NCI-H2107 treated with DMSO at 0.1 percent for 48 hours (cell line): ENCODE measurements at regions not wholly inside any gene's neighbourhood (a gene's known extent, or its start where the extent isn't known, plus 50 kb on each side); places are given as distances from the start of the nearest gene placed in this dataset.

ENCODE experiments used
- DNase-seq: peaks from one replicate; lab custom pipeline; 2025; ENCODE audit not compliant: unreplicated experiment; lab: John Stamatoyannopoulos, UW

- DNase-seq = no peak
Observed at GRCh38 chr5:3654515-3654914, 58.9 kb downstream of the IRX1 start.

- no peak for DNase-seq
Observed at GRCh38 chr5:3656803-3657202, 61.2 kb downstream of the IRX1 start.

GRCh38 chr5:3657364-3658022 lies 61.9 kb downstream of the IRX1 start:
- no peak for DNase-seq

- no peak for DNase-seq
Observed at GRCh38 chr5:3658929-3659328, 63.3 kb downstream of the IRX1 start.

GRCh38 chr5:3659907-3660306 lies 64.3 kb downstream of the IRX1 start:
- DNase-seq = no peak

GRCh38 chr5:3660630-3661029 lies 65.0 kb downstream of the IRX1 start:
- no peak for DNase-seq

GRCh38 chr5:3661755-3662296 lies 66.2 kb downstream of the IRX1 start:
- no peak for DNase-seq

- no peak for DNase-seq
Observed at GRCh38 chr5:3662344-3662743, 66.7 kb downstream of the IRX1 start.

GRCh38 chr5:3671337-3671736 lies 75.7 kb downstream of the IRX1 start:
- DNase-seq = no peak

- DNase-seq = no peak
Observed at GRCh38 chr5:3678801-3679200, 83.2 kb downstream of the IRX1 start.

GRCh38 chr5:3680821-3681220 lies 85.2 kb downstream of the IRX1 start:
- DNase-seq = no peak

- no peak for DNase-seq
Observed at GRCh38 chr5:3684118-3684517, 88.5 kb downstream of the IRX1 start.

- DNase-seq = no peak
Observed at GRCh38 chr5:3684771-3685354, 89.2 kb downstream of the IRX1 start.

GRCh38 chr5:3694819-3695218 lies 99.2 kb downstream of the IRX1 start:
- no peak for DNase-seq

- no peak for DNase-seq
Observed at GRCh38 chr5:3695818-3696217, 100.2 kb downstream of the IRX1 start.

- DNase-seq = no peak
Observed at GRCh38 chr5:3698412-3698811, 102.8 kb downstream of the IRX1 start.

- DNase-seq = no peak
Observed at GRCh38 chr5:3701694-3702093, 106.1 kb downstream of the IRX1 start.

- DNase-seq = no peak
Observed at GRCh38 chr5:3704661-3705060, 109.0 kb downstream of the IRX1 start.

- DNase-seq = no peak
Observed at GRCh38 chr5:3709068-3709716, 113.6 kb downstream of the IRX1 start.

GRCh38 chr5:3709717-3710348 lies 114.2 kb downstream of the IRX1 start:
- no peak for DNase-seq

- DNase-seq = no peak
Observed at GRCh38 chr5:3715062-3715461, 119.4 kb downstream of the IRX1 start.

GRCh38 chr5:3729631-3730030 lies 134.0 kb downstream of the IRX1 start:
- no peak for DNase-seq
